HEK293 (cell line): ENCODE measurements at regions not wholly inside any gene's neighbourhood (a gene's known extent, or its start where the extent isn't known, plus 50 kb on each side); places are given as distances from the start of the nearest gene placed in this dataset.

Experiments used
- PATZ1 ChIP-seq: fragments of 450-650 bp; formaldehyde crosslinking; IDR thresholded peaks from 2 replicates; pipeline ENCODE4 v1.5.1; 2016; ENCODE audit warnings: missing biosample characterization, missing genetic modification characterization
- ZBTB44 ChIP-seq: fragments of 450-650 bp; IDR thresholded peaks from 2 replicates; pipeline ENCODE4 v1.5.1; 2018; ENCODE audit warnings: missing biosample characterization, mild to moderate bottlenecking, missing genetic modification characterization
- ZNF10 ChIP-seq: fragments of 450-650 bp; formaldehyde crosslinking; IDR thresholded peaks from 2 replicates; pipeline ENCODE4 v1.5.1; 2017; ENCODE audit warnings: missing biosample characterization, missing genetic modification characterization
- ZNF37A ChIP-seq: fragments of 450-650 bp; IDR thresholded peaks from 2 replicates; pipeline ENCODE4 v1.5.1; 2018; ENCODE audit warnings: missing biosample characterization, missing genetic modification characterization
- ZNF521 ChIP-seq: fragments of 450-650 bp; formaldehyde crosslinking; IDR thresholded peaks from 2 replicates; pipeline ENCODE4 v1.5.1; 2017; ENCODE audit warnings: missing biosample characterization, mild to moderate bottlenecking, missing genetic modification characterization
- ZNF626 ChIP-seq: fragments of 450-650 bp; sonication (Bioruptor Pico); formaldehyde crosslinking; IDR thresholded peaks from 2 replicates; pipeline ENCODE4 v1.5.1; 2018; ENCODE audit warnings: missing biosample characterization, missing genetic modification characterization, inconsistent platforms
- TF ChIP-seq, protein P1 (sequence below): fragments of 450-650 bp; formaldehyde crosslinking; IDR thresholded peaks from 2 replicates; pipeline ENCODE4 v1.5.1; 2016; ENCODE audit warnings: missing biosample characterization, missing genetic modification characterization
- TF ChIP-seq, protein P2 (sequence below): fragments of 450-650 bp; formaldehyde crosslinking; IDR thresholded peaks from 2 replicates; pipeline ENCODE4 v1.5.1; 2016; ENCODE audit warnings: missing biosample characterization, missing genetic modification characterization
- TF ChIP-seq, protein P3 (sequence below): fragments of 450-650 bp; formaldehyde crosslinking; IDR thresholded peaks from 2 replicates; pipeline ENCODE4 v1.5.1; 2017; ENCODE audit warnings: missing biosample characterization, missing genetic modification characterization
- TF ChIP-seq, protein P4 (sequence below): IDR thresholded peaks from 2 replicates; pipeline ENCODE4 v1.6.1; 2011; ENCODE audit warnings: mild to moderate bottlenecking, low read depth, low read length, borderline replicate concordance

DNA sequence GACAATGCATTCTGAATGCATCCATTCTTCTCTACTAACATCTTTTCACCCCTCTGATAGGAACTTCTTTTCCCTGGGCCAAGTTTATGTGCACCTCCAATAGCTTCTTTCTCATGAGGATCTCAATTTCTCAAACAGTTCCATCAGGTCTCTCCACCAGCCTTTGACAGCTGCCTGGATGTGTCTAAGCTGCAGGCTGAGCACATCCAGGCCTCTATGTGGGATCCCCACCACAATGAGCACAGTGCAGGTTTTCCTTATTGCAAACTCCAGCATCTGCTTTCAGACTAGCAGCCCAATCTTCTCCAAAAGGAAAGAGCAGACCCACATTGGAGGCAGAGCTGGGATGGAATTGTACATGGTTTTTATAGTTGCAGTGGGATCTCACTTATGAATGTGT is 145.3 kb upstream of the TBX20 start:
- TF ChIP-seq ZNF521 (tag by site-specific recombination) (no peak), ZNF37A (tag by site-specific recombination) (no peak), ZBTB44 (no peak), PATZ1 (no peak), ZNF626 (tag by site-specific recombination) (no peak), ZNF10 (tag by site-specific recombination) (no peak)
- TF ChIP-seq, protein P1, sequence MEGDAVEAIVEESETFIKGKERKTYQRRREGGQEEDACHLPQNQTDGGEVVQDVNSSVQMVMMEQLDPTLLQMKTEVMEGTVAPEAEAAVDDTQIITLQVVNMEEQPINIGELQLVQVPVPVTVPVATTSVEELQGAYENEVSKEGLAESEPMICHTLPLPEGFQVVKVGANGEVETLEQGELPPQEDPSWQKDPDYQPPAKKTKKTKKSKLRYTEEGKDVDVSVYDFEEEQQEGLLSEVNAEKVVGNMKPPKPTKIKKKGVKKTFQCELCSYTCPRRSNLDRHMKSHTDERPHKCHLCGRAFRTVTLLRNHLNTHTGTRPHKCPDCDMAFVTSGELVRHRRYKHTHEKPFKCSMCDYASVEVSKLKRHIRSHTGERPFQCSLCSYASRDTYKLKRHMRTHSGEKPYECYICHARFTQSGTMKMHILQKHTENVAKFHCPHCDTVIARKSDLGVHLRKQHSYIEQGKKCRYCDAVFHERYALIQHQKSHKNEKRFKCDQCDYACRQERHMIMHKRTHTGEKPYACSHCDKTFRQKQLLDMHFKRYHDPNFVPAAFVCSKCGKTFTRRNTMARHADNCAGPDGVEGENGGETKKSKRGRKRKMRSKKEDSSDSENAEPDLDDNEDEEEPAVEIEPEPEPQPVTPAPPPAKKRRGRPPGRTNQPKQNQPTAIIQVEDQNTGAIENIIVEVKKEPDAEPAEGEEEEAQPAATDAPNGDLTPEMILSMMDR (tag by site-specific recombination): no peak
- TF ChIP-seq, protein P2, sequence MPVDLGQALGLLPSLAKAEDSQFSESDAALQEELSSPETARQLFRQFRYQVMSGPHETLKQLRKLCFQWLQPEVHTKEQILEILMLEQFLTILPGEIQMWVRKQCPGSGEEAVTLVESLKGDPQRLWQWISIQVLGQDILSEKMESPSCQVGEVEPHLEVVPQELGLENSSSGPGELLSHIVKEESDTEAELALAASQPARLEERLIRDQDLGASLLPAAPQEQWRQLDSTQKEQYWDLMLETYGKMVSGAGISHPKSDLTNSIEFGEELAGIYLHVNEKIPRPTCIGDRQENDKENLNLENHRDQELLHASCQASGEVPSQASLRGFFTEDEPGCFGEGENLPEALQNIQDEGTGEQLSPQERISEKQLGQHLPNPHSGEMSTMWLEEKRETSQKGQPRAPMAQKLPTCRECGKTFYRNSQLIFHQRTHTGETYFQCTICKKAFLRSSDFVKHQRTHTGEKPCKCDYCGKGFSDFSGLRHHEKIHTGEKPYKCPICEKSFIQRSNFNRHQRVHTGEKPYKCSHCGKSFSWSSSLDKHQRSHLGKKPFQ: no peak
- TF ChIP-seq, protein P3, sequence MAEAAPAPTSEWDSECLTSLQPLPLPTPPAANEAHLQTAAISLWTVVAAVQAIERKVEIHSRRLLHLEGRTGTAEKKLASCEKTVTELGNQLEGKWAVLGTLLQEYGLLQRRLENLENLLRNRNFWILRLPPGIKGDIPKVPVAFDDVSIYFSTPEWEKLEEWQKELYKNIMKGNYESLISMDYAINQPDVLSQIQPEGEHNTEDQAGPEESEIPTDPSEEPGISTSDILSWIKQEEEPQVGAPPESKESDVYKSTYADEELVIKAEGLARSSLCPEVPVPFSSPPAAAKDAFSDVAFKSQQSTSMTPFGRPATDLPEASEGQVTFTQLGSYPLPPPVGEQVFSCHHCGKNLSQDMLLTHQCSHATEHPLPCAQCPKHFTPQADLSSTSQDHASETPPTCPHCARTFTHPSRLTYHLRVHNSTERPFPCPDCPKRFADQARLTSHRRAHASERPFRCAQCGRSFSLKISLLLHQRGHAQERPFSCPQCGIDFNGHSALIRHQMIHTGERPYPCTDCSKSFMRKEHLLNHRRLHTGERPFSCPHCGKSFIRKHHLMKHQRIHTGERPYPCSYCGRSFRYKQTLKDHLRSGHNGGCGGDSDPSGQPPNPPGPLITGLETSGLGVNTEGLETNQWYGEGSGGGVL: no peak
- TF ChIP-seq, protein P4, sequence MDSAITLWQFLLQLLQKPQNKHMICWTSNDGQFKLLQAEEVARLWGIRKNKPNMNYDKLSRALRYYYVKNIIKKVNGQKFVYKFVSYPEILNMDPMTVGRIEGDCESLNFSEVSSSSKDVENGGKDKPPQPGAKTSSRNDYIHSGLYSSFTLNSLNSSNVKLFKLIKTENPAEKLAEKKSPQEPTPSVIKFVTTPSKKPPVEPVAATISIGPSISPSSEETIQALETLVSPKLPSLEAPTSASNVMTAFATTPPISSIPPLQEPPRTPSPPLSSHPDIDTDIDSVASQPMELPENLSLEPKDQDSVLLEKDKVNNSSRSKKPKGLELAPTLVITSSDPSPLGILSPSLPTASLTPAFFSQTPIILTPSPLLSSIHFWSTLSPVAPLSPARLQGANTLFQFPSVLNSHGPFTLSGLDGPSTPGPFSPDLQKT: no peak
